Embryonic facial prominence (tissue), 1 donor: ENCODE measurements at regions not wholly inside any gene's neighbourhood (a gene's known extent, or its start where the extent isn't known, plus 50 kb on each side); places are given as distances from the start of the nearest gene placed in this dataset.

Experiments
- DNase-seq: peaks from one replicate; pipeline ENCODE4 v3.0.0-alpha.2; 2016; ENCODE audit errors: extremely low spot score

- no peak for DNase-seq
These were observed 1382.2 kb upstream of the MIR17HG start for GRCh38 chr13:89965252-89965651.

DNA sequence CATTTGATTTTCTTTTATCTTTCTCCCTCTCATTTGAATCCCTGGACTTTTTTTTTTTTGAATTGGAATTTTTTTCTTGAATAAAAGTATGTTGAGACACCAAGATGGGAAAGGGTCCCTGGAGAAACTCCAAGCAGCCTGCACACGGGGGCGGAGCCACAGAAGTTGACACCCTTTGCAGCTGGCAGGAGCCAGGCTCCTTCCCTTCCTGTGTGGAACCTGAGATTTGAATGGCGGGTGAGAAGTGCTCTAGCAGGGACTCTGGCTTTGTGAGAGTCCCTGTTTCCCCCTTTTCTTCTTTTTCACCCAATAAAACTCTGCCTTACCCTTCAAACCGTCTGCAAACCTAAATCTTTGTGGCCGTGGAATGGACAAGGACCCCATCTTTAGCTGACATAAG, 1381.0 kb upstream of the MIR17HG start:
- DNase-seq, result no peak

DNA sequence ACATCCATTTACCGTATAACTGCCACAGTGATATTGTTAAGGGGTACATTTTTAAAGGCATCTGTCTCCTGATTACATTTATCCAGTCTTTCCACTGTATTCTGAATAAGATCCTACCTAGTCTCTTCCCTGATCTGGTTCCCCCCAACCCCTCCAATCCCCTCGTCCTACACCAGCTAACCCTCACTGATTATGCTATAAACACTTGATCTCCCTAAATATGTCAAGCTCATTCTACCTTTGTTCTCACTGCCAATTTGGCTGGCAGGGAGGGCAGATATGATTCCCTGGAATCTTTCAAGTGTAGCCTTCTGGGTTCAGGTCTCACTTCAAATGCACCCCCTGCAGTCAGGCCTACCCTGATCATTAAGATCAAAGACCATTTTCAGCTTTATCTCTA, 1379.8 kb upstream of the MIR17HG start:
- no peak for DNase-seq

DNA sequence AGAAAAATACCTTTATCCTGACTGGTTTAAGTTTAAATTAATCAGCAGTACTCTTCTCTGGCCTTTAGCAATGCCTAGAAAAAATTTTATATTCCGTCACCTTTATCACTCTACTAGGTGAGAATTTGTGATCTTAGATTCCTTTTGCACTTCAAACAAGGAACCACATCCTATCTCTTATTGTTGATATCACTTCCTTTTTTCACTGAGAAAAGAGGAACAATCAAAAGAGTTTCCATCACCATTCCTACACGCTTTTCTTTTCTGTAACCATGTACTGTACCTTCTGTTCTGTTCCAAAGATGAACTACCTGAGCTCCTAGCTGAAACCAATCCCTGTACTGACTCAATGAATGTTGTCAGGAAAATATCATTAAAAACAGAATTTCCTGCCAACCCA, 1379.0 kb upstream of the MIR17HG start:
- no peak for DNase-seq

GRCh38 chr13:89970353-89970709, 1377.2 kb upstream of the MIR17HG start:
- DNase-seq, result no peak

DNA sequence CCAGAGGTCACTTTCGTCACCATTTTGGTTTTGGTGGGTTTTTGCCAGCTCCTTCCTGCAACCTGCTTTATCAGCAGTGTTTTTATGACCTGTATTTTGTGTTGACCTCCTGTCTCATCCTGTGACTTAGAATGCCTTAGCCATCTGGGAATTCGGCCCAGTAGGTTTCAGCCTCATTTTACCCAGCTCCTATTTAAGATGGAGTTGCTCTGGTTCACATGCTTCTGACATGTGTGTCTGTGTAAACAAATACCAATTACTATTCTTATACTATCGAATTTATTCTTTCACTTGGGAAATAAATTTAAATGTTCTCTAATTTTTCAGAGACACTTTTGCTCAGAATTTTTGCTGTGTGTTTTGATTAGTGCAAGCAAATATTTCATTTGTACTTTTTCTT, 1370.3 kb upstream of the MIR17HG start:
- DNase-seq, result no peak

DNA sequence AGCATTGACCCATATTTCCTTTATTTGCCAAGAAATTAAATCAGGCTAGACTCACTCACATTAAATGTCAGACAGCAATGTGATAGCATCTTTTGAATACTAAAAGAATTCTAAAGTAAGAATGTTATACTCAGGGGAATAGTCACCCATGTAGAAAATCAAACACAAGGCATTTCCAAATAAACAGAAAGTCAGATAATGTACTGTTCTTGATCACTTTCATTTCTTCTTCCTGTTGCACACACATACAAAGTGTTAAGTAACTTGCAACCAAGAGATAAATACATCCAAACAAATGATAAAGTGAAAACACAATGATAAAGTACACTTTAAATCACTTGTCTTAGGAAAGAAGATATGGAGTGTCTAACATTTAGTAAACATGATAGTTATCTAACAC, 1366.6 kb upstream of the MIR17HG start:
- DNase-seq, result no peak

DNA sequence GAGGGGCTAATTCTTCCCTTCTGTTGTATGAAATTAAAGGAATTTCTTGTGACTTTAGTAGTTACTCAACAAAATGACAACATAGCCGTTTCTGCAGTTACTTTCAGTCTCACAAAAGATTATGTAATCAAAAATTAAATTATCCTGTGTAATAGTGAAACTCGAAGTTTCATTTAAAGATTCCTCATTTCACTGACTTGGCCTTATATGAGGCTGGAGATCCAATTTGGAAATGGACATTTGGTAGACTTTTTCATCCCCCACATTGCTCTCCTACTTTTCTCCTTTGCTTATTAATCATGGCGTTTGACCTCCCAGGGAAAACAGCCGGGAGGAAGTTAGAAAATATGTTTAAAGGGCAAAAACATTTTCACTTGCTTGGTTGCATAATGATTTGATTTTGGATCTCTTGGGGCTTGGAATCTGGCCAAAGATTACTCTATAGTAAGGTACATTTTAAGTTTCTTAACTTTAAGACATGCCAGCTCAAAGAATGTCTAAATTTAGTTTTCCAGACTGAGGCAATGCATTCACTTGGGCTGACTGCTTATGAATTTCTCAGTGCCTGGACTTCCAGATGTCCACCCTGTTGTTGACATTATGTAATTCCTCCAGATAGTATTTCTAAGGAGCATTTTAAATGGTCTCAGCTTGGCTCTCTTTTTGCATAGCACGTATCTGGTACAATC, 1364.9 kb upstream of the MIR17HG start:
- no peak for DNase-seq

- DNase-seq, result no peak
These were observed 1359.3 kb upstream of the MIR17HG start for GRCh38 chr13:89988206-89988605.

DNA sequence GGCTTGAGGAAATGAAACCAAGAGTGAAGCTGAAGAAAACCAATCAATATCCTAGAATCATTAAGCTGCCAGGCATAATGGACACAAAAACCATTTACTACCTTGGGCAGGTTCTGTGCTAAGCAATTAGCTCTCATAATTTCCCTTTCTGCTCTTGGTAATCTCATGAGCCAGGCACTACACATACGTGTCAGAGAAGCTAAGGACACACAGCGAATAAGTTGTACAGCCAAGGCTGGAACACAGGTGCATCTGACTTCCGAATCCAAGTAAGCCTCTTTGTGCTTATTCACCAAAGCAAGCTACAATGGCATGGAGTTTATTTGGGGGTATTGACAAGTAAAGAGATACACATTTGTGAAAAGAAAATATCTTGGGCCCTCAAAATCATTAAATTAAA, 1343.9 kb upstream of the MIR17HG start:
- no peak for DNase-seq

DNA sequence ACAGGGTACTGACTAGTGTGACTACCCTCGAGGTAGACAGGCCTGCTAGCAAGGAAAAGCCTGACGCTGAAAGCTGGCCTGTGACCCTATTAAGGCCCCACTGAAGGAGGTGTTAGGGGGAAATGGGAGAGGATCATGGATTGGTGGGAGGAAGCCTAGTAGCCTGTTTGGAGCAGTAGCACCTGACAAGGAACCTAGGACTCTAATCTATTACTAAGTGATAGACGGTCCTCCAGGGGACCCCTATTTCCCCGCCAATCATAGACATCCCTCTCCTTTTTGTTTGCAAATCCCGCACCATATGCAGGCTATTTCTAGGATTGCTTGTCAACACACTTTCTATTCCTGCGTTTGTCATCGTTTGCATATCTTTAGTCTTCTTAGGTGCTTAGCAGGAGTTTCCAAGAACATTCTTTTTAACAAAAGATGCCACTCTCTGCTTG, 1338.8 kb upstream of the MIR17HG start:
- no peak for DNase-seq

DNA sequence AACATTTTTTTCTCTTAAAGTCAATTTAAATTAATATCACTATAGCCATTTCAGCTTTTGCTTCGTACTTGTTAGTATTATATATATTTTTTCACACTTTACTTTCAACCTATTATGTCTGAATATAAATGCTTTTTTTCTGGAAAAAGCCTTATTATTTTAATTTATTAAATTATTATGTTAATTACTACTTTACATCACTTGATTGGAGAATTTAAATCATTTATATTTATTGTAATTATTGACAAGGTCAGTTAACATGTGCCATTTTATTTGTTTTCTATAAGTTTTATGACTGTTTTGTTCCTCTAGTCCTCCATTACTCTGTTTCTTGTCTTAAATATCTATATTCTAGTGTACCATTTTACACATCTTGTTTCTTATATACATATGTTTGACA, 1333.4 kb upstream of the MIR17HG start:
- no peak for DNase-seq

- no peak for DNase-seq
These were observed 1331.7 kb upstream of the MIR17HG start for GRCh38 chr13:90015565-90016507.

DNA sequence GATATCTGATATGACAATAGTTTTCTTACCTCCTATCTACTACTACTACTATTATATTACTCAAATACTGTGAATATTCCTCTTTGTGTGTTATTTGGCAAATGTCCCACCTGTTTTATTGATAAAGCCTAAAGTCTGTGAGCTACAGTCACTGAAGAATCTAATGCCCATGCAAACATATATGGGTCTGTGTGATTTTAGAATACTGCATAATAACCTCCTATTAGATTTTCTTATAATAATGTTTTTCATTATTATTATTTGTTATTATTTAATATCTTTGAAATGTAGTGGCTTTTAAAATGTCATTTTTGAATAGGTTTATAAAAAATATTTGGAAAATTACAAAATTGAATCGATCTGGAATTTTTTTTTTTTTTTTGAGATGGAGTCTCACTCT, 1330.8 kb upstream of the MIR17HG start:
- no peak for DNase-seq

- no peak for DNase-seq
These were observed 1326.9 kb upstream of the MIR17HG start for GRCh38 chr13:90020536-90021070.

- no peak for DNase-seq
These were observed 1320.1 kb upstream of the MIR17HG start for GRCh38 chr13:90027409-90027808.

GRCh38 chr13:90032313-90032712, 1315.2 kb upstream of the MIR17HG start:
- DNase-seq, result no peak

GRCh38 chr13:90032841-90033493, 1314.5 kb upstream of the MIR17HG start:
- DNase-seq, result no peak

GRCh38 chr13:90039516-90039915, 1308.0 kb upstream of the MIR17HG start:
- DNase-seq, result no peak

DNA sequence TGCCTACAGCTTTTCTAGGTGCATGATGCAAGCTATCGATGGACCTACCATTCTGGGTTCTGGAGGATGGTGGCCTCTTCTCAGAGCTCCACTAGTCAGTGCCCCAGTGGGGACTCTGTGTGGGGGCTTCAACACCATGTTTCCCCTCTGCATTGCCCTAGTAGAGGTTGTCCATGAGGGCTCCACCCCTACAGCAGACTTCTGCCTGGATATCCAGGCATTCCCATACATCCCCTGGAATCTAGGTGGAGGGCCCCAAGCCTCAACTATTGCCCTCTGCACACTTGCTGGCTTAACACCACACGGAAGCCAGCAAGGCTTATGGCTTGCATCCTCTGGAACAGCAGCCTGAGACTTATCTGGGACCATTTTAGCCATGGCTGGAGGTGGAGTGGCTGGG, 1299.9 kb upstream of the MIR17HG start:
- no peak for DNase-seq

DNA sequence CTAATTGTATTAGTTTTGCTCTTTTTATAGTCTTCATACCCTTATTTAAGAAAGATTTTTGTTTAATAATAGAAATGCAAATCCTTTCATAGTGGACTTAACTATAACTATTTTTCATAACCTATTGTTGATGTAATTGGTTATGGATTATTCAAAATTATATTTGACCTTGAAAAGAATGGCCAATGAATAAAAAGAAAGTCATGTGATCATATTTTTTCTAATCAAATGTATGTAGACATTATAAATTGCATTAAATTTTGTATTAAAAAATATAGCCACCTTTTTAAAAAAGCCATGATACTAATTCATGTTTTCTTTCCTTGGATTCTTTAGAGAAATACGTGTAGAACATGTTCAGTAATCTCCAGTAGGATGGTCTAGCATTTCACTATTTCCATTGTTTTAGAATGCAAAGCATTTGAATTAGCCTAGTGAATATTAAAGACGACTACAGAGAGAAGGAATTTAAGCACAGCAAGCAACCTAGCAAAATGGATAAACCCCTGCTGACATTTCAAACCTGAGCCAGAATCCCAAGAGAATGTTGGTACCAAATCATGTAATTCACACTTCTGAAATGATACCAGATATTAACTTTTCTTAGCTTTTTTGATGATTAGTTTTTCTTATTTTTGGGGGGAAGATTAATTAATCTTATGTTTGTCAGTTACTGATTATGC, 1297.4 kb upstream of the MIR17HG start:
- DNase-seq, result no peak

GRCh38 chr13:90055121-90055520, 1292.4 kb upstream of the MIR17HG start:
- no peak for DNase-seq
